Neuron (in vitro differentiated cells): ENCODE measurements at regions not wholly inside any gene's neighbourhood (a gene's known extent, or its start where the extent isn't known, plus 50 kb on each side); places are given as distances from the start of the nearest gene placed in this dataset.

Experiments
- H2AFZ ChIP-seq: one replicate; pipeline ENCODE4 v1.6.1; 2013; ENCODE audit warnings: low read depth, mild to moderate bottlenecking, inconsistent platforms, low read length, moderate library complexity
- H3K27me3 ChIP-seq: one replicate; pipeline ENCODE4 v1.6.1; 2013; ENCODE audit warnings: low read length; ENCODE audit not compliant: insufficient read depth
- H3K36me3 ChIP-seq: one replicate; pipeline ENCODE4 v1.6.1; 2013; ENCODE audit warnings: low read length; ENCODE audit not compliant: insufficient read depth
- H3K4me1 ChIP-seq: one replicate; pipeline ENCODE4 v1.6.1; 2013; ENCODE audit warnings: low read length; ENCODE audit not compliant: insufficient read depth
- H3K4me3 ChIP-seq: 2 replicates; pipeline ENCODE4 v1.5.1; 2013; ENCODE audit warnings: mild to moderate bottlenecking, low read length, moderate library complexity
- H3K9me3 ChIP-seq: one replicate; pipeline ENCODE4 v1.6.1; 2013; ENCODE audit warnings: low read length

DNA sequence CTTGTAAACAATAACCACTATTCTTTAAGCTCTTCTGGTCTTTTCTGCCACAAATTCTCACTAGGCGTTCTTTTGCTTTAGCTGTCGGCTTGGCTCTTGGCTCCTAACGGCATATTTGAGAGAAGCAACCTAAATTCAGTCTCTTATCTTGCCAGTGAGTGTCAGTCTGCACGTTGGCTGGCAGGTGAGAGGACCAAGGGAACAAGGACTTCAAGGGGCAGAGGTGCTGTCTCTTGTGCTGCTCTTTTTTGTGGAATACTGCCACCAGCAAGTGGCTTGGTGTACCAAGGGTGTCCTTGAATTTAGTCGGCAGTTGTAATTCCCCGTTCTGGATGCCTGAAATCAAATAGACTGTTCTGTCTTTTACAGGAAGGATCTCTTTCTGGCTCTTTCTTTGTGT lies 77.8 kb upstream of the SLC4A4 start:
- Histone ChIP-seq H3K4me1 (no peaks in the 10 kb centered on the region), H3K9me3 (no peaks in the 10 kb centered on the region), H2AFZ (no peak overlapping the region), H3K4me3 (no peak overlapping the region), H3K27me3 (no peaks in the 10 kb centered on the region), H3K36me3 (no peaks in the 10 kb centered on the region)

- H3K4me1 ChIP-seq: no peaks in the 10 kb centered on the region
- H3K36me3 ChIP-seq: no peaks in the 10 kb centered on the region
Measured at GRCh38 chr4:71261633-71262121, 77.1 kb upstream of the SLC4A4 start.

GRCh38 chr4:71262161-71262560 lies 76.7 kb upstream of the SLC4A4 start:
- Histone ChIP-seq H3K36me3 (no peaks in the 10 kb centered on the region), H3K4me1 (no peaks in the 10 kb centered on the region), H3K27me3 (no peaks in the 10 kb centered on the region), H2AFZ (no peak overlapping the region), H3K9me3 (no peaks in the 10 kb centered on the region), H3K4me3 (no peak overlapping the region)

More at GRCh38 chr4:71261633-71262121, 77.1 kb upstream of the SLC4A4 start:
- H2AFZ ChIP-seq: no peak overlapping the region
- H3K4me3 ChIP-seq: no peak overlapping the region
- no peaks in the 10 kb centered on the region for H3K27me3 ChIP-seq
- no peaks in the 10 kb centered on the region for H3K9me3 ChIP-seq

DNA sequence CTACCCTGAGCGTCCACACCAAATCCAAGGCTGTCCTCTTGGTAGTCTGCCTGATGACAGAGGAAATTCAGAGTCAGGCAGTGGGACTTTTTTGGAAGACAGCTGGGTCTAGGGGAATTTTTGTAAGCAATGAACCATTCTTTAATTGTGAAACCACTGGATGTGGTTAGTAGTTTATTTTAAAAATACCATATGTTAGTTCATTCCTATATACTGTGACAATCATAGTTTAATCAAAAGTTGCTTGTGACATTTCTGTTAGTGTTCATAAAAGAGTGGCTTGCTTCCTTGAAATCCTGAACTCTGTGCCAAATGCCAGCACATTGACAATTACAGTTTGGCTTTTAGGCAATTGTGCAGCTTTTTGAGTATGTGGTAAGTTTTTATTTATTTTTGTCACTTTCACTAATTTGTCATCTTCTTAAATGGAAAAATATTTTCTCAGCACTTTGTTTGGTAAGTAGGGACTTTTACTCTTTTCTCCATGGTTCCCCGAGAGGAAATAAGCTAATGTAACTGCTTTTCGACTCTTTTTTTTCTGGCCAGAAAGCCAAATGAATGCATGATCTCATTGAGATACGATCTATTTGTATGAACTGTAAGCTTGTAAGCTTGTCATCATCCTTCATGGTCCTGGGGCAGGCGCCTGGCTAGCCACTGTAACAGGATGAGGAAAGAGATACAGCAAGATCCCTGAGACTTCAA lies 72.6 kb upstream of the SLC4A4 start:
- Histone ChIP-seq H3K36me3 (no peaks in the 10 kb centered on the region), H3K4me1 (peaks cover 17% of the 10 kb centered on the region), H3K4me3 (no peak overlapping the region), H3K9me3 (no peaks in the 10 kb centered on the region), H3K27me3 (no peaks in the 10 kb centered on the region), H2AFZ (no peak overlapping the region)

DNA sequence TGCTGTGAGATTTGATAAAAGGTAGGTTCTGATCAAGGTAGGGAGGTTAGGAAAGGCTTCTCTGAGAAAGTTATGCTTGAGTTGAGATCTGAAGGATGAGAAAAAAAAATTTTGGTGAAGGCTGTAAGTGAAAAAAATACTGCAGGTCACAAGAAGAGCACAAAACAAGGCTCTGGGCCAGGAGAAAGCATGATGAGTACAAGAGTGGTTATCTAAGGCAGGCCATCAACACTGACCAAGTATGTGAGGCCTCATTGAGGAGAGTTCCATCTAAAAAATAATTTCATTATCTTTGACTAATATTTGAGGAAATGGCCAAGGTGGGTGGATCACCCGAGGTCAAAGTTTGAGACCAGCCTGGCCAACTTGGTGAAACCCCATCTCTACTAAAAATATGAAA lies 71.6 kb upstream of the SLC4A4 start:
- Histone ChIP-seq H3K4me1 (peaks cover 17% of the 10 kb centered on the region), H2AFZ (no peak overlapping the region), H3K27me3 (no peaks in the 10 kb centered on the region), H3K4me3 (no peak overlapping the region), H3K36me3 (no peaks in the 10 kb centered on the region), H3K9me3 (no peaks in the 10 kb centered on the region)

DNA sequence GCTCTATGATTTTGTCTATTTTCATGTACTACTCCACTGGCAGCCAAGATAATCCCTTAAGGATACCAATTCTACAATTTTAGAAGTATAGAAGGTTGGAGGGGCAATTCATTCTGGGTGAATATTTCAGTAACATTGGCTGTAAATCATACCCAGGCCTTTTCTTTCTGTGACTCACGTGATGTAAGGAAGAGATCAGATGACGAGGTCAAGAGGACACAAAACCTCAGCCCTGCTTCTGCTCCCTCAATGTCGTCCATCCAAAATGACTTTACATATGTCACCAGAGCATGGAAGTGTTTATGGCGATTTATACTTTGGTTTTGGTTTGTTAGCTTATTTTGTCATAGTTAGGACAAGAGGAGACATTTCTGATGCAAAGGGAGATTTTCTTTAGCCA lies 70.7 kb upstream of the SLC4A4 start:
- Histone ChIP-seq H3K27me3 (no peaks in the 10 kb centered on the region), H3K36me3 (no peaks in the 10 kb centered on the region), H2AFZ (no peak overlapping the region)

DNA sequence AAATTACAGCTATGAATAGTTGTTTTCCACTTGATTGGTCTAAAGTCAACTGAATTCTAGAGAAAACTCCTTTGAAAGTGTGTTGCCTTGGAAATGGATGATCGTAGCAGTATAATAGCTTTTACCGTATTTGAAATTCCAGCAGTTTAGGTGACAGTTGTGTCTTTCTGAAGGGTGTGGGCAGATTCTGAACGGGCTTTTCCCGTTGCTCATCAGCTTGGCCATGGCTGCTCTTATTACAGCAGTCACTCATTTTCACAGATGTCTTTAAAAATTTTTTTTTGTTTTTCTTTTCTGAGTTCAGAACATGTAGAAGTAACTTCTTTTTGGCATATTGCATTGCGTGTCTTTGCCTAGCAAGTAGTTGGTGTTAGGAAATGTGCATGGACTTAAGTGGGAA lies 69.6 kb upstream of the SLC4A4 start:
- Histone ChIP-seq H3K4me3 (no peak overlapping the region), H3K4me1 (peaks cover 17% of the 10 kb centered on the region), H3K9me3 (no peaks in the 10 kb centered on the region), H2AFZ (no peak overlapping the region), H3K27me3 (no peaks in the 10 kb centered on the region), H3K36me3 (no peaks in the 10 kb centered on the region)

More for the DNA sequence above, 70.7 kb upstream of the SLC4A4 start:
- H3K4me1 ChIP-seq: peaks cover 17% of the 10 kb centered on the region
- no peak overlapping the region for H3K4me3 ChIP-seq
- no peaks in the 10 kb centered on the region for H3K9me3 ChIP-seq

DNA sequence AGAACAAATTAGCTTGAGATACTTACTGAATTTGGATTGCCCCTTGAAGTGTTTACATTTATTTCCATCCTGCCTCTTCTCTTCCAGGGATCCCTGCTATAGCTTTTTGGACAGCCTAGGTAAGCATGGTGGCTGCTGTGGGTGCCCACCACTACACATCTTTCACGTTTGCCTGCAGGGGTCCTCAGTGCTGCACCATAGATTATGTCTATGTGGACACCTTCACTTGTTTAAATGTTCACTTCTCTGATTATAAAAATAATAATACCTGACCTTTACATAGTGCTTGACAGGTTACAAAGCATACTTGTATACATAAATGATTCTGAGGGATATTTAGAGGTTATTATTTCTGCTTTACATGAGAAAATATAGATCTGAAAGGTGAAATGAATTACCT lies 67.9 kb upstream of the SLC4A4 start:
- Histone ChIP-seq H2AFZ (no peak overlapping the region), H3K9me3 (no peaks in the 10 kb centered on the region), H3K4me3 (no peak overlapping the region), H3K36me3 (no peaks in the 10 kb centered on the region), H3K4me1 (peaks cover 20% of the 10 kb centered on the region), H3K27me3 (no peaks in the 10 kb centered on the region)

DNA sequence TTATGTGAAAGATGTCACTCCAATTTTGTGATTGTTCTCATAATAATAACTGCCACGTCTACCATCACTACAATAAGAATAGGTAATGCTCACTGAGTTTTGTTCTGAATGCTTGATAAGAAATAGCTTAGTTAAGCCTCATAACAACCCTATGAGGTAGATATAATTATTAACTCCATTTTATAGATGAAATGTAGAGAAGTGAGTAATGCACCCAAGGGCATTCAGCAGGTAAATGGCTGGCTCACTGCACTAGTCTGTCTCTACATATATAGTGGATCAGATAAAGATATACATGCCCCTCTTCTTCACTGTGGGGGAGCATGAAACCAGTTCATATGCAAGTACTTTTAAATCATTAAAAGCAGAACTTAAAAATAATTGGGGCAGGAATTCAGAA lies 65.8 kb upstream of the SLC4A4 start:
- H3K9me3 ChIP-seq: no peaks in the 10 kb centered on the region

DNA sequence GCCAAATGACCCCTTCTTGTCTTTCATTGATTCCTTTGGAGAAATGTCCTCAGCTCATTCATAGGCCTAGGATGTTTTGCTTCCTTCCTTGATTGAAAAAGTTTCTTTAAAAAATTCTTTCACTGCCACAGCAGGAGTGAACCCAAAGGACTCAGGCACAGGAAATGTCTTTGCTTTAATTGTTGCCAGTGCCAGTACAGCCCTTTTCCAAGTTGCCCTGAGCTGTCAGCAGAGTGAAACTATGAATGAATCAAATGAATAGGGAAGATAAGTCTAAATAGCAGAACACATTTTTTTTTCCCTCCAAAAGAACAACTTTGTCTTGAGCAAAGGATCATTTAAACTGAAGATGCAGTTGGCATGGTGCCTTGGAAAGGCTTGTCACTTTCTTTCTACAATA lies 63.8 kb upstream of the SLC4A4 start:
- no peak overlapping the region for H2AFZ ChIP-seq
- no peaks in the 10 kb centered on the region for H3K9me3 ChIP-seq
- peaks cover 2% of the 10 kb centered on the region for H3K4me1 ChIP-seq
- no peaks in the 10 kb centered on the region for H3K27me3 ChIP-seq
- no peaks in the 10 kb centered on the region for H3K36me3 ChIP-seq
- H3K4me3 ChIP-seq: no peak overlapping the region

More for the DNA sequence above, 65.8 kb upstream of the SLC4A4 start:
- H2AFZ ChIP-seq: no peak overlapping the region
- no peaks in the 10 kb centered on the region for H3K36me3 ChIP-seq
- H3K27me3 ChIP-seq: no peaks in the 10 kb centered on the region
- H3K4me3 ChIP-seq: no peak overlapping the region
- H3K4me1 ChIP-seq: peaks cover 19% of the 10 kb centered on the region

DNA sequence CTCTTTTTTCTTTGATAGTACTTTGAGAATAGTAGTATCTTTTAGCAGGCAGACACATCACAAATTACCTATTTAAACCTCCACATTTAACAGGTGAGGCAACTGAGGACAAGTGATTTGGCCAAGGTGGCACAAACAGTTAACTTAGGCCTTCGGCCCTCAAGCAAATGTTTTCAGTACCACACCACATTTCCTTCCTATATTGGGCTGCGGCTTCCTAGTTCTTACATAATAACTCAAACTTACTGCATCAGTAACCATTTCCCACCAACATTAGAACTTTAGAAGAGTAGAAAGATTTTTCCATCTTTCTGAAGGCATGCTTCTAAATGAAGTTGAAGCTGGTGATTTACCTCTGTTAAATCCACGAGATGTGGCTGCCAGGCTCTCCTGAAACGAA lies 63.2 kb upstream of the SLC4A4 start:
- H3K27me3 ChIP-seq: no peaks in the 10 kb centered on the region
- no peak overlapping the region for H3K4me3 ChIP-seq
- no peak overlapping the region for H2AFZ ChIP-seq
- H3K4me1 ChIP-seq: peaks cover 2% of the 10 kb centered on the region
- H3K36me3 ChIP-seq: no peaks in the 10 kb centered on the region
- no peaks in the 10 kb centered on the region for H3K9me3 ChIP-seq

DNA sequence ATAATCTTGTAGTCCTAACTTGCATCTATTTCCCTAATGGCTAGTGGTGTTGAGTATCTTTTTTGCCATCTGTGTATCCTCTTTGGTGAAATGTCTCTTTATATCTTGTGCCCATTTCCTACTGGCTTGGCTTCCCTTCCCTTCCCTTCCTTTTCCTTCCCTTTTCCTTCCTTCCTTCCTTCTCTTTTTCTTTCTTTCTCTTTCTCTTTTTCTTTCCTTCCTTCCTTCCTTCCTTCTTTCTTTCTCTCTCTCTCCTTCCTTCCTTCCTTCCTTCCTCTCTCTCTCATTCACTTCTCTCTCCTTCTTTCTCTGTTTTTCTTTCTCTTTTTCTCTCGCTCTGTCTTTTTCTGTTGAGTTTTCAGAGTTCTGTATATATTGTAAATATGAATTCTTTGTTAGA lies 61.5 kb upstream of the SLC4A4 start:
- Histone ChIP-seq H3K4me3 (no peak overlapping the region), H3K4me1 (peaks cover 2% of the 10 kb centered on the region), H3K9me3 (no peaks in the 10 kb centered on the region), H2AFZ (no peak overlapping the region), H3K36me3 (no peaks in the 10 kb centered on the region), H3K27me3 (no peaks in the 10 kb centered on the region)

- no peaks in the 10 kb centered on the region for H3K9me3 ChIP-seq
- H3K4me3 ChIP-seq: no peak overlapping the region
- H3K27me3 ChIP-seq: no peaks in the 10 kb centered on the region
- H3K36me3 ChIP-seq: no peaks in the 10 kb centered on the region
- H3K4me1 ChIP-seq: no peaks in the 10 kb centered on the region
- H2AFZ ChIP-seq: no peak overlapping the region
Measured at GRCh38 chr4:71283642-71284257, 55.1 kb upstream of the SLC4A4 start.
